ENCODE measurements at regions not wholly inside any gene's neighbourhood (a gene's known extent, or its start where the extent isn't known, plus 50 kb on each side); places are given as distances from the start of the nearest gene placed in this dataset.

DNA sequence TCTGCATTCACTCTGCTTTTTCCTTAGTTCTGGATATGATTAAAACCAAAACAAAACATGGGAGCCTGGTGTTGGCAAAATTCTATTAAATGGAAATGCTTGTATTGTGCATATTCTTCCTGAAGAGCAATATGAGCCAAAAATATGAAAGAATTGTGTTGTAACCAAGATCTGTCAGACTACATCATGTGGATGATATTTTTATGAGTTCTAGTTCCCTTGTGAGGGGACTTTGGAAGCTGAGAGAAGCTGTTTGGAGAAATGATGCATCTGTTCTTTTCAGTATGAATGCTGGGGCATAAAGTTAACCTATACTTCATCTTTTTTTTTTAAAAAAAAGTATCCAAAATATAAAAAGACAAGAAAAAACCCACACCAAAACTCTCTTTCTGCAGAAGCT lies 782.7 kb downstream of the ANKRD7 start:
- ChIA-PET CTCF (no interaction called here), POLR2A (no interaction called here)
- Histone ChIP-seq H3K4me3 (no peak overlapping the region), H3K4me2 (no peak overlapping the region), H3K9me3 (no peaks in the 10 kb centered on the region), H3K4me1 (no peaks in the 10 kb centered on the region), H3K27ac (no peak overlapping the region)
- ATAC-seq (no peak), FAIRE-seq (no peak), DNase-seq (ENCODE audit: low read depth in 1 of 2, low spot score in 1 of 2) (no peak)
- TF ChIP-seq CBX2 (IDR thresholded peaks at IDR 0.05; ENCODE audit: borderline replicate concordance, low read depth) (no peak), HOXA7 (CRISPR knock-in tag; IDR thresholded peaks at IDR 0.05) (no peak), FOSB (CRISPR knock-in tag; IDR thresholded peaks at IDR 0.05) (no peak), FOSL2 (IDR thresholded peaks at IDR 0.05) (no peak), FOSL2 (CRISPR knock-in tag; IDR thresholded peaks at IDR 0.05) (no peak), FOXS1 (CRISPR knock-in tag; IDR thresholded peaks at IDR 0.05) (no peak), POLR2A (IDR thresholded peaks at IDR 0.05; ENCODE audit: low read length) (no peak), POLR2AphosphoS2 (conservative IDR thresholded peaks at IDR 0.05; ENCODE audit: low read length) (no peak), RNF2 (IDR thresholded peaks at IDR 0.05; ENCODE audit: borderline replicate concordance, low read depth) (no peak), SMC3 (IDR thresholded peaks at IDR 0.05) (no peak)
- TF ChIP-seq, protein P1, sequence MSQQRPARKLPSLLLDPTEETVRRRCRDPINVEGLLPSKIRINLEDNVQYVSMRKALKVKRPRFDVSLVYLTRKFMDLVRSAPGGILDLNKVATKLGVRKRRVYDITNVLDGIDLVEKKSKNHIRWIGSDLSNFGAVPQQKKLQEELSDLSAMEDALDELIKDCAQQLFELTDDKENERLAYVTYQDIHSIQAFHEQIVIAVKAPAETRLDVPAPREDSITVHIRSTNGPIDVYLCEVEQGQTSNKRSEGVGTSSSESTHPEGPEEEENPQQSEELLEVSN (IDR thresholded peaks at IDR 0.05; ENCODE audit: borderline replicate concordance, low read depth) = no peak
- TF ChIP-seq, protein P2, sequence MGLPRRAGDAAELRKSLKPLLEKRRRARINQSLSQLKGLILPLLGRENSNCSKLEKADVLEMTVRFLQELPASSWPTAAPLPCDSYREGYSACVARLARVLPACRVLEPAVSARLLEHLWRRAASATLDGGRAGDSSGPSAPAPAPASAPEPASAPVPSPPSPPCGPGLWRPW (IDR thresholded peaks at IDR 0.05) = no peak

DNA sequence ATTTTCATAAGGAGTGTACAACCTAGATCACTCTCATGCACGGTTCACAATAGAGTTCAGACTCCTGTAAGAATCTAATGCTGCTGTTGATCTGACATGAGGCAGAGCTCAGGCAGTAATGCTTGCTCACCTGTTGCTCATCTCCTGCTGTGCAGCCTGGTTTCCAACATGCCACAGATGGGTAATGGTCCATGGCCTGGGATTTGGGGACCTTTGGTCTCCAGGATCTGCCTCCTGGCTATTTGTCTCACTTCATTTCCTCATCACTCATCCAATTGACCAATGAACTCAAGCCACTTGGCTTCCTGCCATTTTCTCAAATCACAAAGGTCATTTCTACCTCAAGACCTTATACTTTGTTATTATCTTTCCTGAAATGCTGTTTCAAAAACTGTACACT lies 786.1 kb downstream of the ANKRD7 start:
- no peak overlapping the region for H3K4me3 ChIP-seq
- FAIRE-seq (no peak), DNase-seq (ENCODE audit: low read depth in 1 of 2, low spot score in 1 of 2) (no peak), ATAC-seq (no peak)
- no peaks in the 10 kb centered on the region for H3K4me1 ChIP-seq
- H3K4me2 ChIP-seq = no peak overlapping the region
- TF ChIP-seq ZFP36 (IDR thresholded peaks at IDR 0.05; ENCODE audit: borderline replicate concordance, partially characterized antibody) (no peak), HOXB13 (CRISPR knock-in tag; IDR thresholded peaks at IDR 0.05; ENCODE audit: low read depth) (no peak), ZSCAN20 (CRISPR knock-in tag; IDR thresholded peaks at IDR 0.05) (no peak), NR3C1 (IDR thresholded peaks at IDR 0.05) (no peak), SREBF2 (IDR thresholded peaks at IDR 0.05) (no peak), GATA3 (IDR thresholded peaks at IDR 0.05; ENCODE audit: borderline replicate concordance) (no peak), TP53 (CRISPR knock-in tag; IDR thresholded peaks at IDR 0.05) (no peak)
- TF ChIP-seq, protein P3, sequence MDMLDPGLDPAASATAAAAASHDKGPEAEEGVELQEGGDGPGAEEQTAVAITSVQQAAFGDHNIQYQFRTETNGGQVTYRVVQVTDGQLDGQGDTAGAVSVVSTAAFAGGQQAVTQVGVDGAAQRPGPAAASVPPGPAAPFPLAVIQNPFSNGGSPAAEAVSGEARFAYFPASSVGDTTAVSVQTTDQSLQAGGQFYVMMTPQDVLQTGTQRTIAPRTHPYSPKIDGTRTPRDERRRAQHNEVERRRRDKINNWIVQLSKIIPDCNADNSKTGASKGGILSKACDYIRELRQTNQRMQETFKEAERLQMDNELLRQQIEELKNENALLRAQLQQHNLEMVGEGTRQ (IDR thresholded peaks at IDR 0.05) = no peak
- TF ChIP-seq, protein P4, sequence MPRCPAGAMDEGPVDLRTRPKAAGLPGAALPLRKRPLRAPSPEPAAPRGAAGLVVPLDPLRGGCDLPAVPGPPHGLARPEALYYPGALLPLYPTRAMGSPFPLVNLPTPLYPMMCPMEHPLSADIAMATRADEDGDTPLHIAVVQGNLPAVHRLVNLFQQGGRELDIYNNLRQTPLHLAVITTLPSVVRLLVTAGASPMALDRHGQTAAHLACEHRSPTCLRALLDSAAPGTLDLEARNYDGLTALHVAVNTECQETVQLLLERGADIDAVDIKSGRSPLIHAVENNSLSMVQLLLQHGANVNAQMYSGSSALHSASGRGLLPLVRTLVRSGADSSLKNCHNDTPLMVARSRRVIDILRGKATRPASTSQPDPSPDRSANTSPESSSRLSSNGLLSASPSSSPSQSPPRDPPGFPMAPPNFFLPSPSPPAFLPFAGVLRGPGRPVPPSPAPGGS (IDR thresholded peaks at IDR 0.05) = no peak
- 8% methylated on average over 1 of the region's 1 CpG for WGBS (ENCODE audit: missing lambda C conversion rate)
- no peaks in the 10 kb centered on the region for H3K9me3 ChIP-seq
- ChIA-PET POLR2A (no interaction called here), CTCF (no interaction called here)
- no peak overlapping the region for H3K27ac ChIP-seq

DNA sequence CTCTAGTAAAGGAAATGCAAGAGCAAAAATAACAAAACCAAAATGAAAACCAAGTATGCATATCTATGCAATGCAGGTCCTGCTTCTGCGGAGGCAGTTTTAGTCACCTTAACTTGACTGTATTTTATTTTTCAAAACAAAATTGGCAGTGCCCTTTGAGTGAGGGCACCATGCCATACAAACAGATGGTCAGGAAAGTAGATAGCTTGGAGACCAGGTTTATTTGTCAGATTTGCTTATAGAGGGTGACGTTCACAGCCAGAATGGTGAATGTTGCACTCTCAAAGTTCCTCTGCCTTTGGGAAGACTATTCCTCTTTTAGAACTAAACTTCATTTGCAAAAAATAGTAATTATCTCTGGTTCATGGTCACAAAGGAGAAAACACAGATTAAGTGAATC lies 801.9 kb downstream of the ANKRD7 start:
- ATAC-seq (no peak), DNase-seq (ENCODE audit: low read depth in 1 of 2, low spot score in 1 of 2) (no peak), FAIRE-seq (no peak)
- Histone ChIP-seq H3K27ac (no peak overlapping the region), H3K4me1 (no peaks in the 10 kb centered on the region), H3K4me3 (no peak overlapping the region), H3K9me3 (no peaks in the 10 kb centered on the region), H3K4me2 (no peak overlapping the region)
- CTCF ChIA-PET = no interaction called here
- WGBS (ENCODE audit: missing lambda C conversion rate) = 54% methylated on average over 2 of the region's 2 CpGs
- no peak for TF ChIP-seq MAFK (IDR thresholded peaks at IDR 0.05; ENCODE audit: partially characterized antibody)
- POLR2A ChIA-PET = no interaction called here

DNA sequence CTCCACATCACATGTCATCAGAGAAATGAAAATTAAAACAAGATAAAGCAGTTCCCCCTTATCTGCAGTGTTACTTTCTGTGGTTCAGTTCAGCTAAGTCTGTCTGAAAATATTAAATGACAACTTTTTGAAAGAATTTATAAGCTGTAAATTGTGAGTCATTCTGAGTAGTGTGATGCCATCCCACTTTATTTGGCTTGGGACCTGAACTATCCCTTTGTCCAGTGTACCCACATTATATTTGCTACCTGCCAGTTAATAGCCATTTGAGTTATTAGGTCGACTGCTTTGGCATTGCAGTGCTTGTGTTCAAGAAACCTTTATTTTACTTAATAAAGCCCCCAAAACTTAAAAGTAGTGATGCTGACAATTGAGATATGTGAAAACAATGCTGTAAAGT lies 804.2 kb downstream of the ANKRD7 start:
- Histone ChIP-seq H3K27ac (no peak overlapping the region), H3K4me3 (no peak overlapping the region), H3K9me3 (no peaks in the 10 kb centered on the region), H3K4me1 (no peaks in the 10 kb centered on the region), H3K4me2 (no peak overlapping the region)
- ATAC-seq (no peak), DNase-seq (ENCODE audit: low read depth in 1 of 2, low spot score in 1 of 2) (no peak), FAIRE-seq (no peak)
- ChIA-PET POLR2A (no interaction called here), CTCF (no interaction called here)
- WGBS (ENCODE audit: missing lambda C conversion rate) = 3% methylated on average over 1 of the region's 1 CpG
- TF ChIP-seq GATA3 (IDR thresholded peaks at IDR 0.05; ENCODE audit: borderline replicate concordance) (no peak), FOSB (CRISPR knock-in tag; IDR thresholded peaks at IDR 0.05) (no peak), SREBF2 (IDR thresholded peaks at IDR 0.05) (no peak), ZSCAN20 (CRISPR knock-in tag; IDR thresholded peaks at IDR 0.05) (no peak), POLR2AphosphoS2 (conservative IDR thresholded peaks at IDR 0.05; ENCODE audit: low read length) (no peak), RAD21 (conservative IDR thresholded peaks at IDR 0.05 in 1 of 2, IDR thresholded peaks at IDR 0.05 in 1 of 2) (no peak), ZNF302 (CRISPR knock-in tag; IDR thresholded peaks at IDR 0.05) (no peak), HOXA7 (CRISPR knock-in tag; IDR thresholded peaks at IDR 0.05) (no peak)
- TF ChIP-seq, protein P2 (IDR thresholded peaks at IDR 0.05) = no peak
- TF ChIP-seq, protein P5, sequence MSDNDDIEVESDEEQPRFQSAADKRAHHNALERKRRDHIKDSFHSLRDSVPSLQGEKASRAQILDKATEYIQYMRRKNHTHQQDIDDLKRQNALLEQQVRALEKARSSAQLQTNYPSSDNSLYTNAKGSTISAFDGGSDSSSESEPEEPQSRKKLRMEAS (IDR thresholded peaks at IDR 0.05) = no peak
- TF ChIP-seq, protein P6, sequence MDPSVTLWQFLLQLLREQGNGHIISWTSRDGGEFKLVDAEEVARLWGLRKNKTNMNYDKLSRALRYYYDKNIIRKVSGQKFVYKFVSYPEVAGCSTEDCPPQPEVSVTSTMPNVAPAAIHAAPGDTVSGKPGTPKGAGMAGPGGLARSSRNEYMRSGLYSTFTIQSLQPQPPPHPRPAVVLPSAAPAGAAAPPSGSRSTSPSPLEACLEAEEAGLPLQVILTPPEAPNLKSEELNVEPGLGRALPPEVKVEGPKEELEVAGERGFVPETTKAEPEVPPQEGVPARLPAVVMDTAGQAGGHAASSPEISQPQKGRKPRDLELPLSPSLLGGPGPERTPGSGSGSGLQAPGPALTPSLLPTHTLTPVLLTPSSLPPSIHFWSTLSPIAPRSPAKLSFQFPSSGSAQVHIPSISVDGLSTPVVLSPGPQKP (IDR thresholded peaks at IDR 0.05; ENCODE audit: low read depth, low read length) = no peak
- TF ChIP-seq, protein P7, sequence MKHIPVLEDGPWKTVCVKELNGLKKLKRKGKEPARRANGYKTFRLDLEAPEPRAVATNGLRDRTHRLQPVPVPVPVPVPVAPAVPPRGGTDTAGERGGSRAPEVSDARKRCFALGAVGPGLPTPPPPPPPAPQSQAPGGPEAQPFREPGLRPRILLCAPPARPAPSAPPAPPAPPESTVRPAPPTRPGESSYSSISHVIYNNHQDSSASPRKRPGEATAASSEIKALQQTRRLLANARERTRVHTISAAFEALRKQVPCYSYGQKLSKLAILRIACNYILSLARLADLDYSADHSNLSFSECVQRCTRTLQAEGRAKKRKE (CRISPR knock-in tag; IDR thresholded peaks at IDR 0.05; ENCODE audit: low read depth) = no peak
